B cell (primary cell): ENCODE measurements at regions not wholly inside any gene's neighbourhood (a gene's known extent, or its start where the extent isn't known, plus 50 kb on each side); places are given as distances from the start of the nearest gene placed in this dataset.

Experiments used
- ATAC-seq: fragments of 200-7000 bp; cut with Tn5 transposase; one replicate; pipeline ENCODE4 v1.10.0; 2021; ENCODE audit warnings: low read depth, mild to moderate bottlenecking, moderate number of reproducible peaks, moderate library complexity
- CTCF ChIA-PET: fragments of 350-600 bp; sonication (Branson Sonifier 250); formaldehyde crosslinking; loops from one replicate; lab custom pipeline; 2021; ENCODE audit warnings: antibody characterized with exemption, inconsistent platforms; lab: Charles Lee
- POLR2A ChIA-PET: fragments of 350-600 bp; sonication (Branson Sonifier 250); formaldehyde crosslinking; loops from one replicate; lab custom pipeline; 2021; ENCODE audit warnings: antibody characterized with exemption; lab: Charles Lee
- DNase-seq: peaks from one replicate; pipeline ENCODE4 v3.0.0; 2013
- H2AFZ ChIP-seq: 2 replicates; pipeline ENCODE4 v1.6.1; 2012; ENCODE audit warnings: mild to moderate bottlenecking, low read depth, low read length; ENCODE audit not compliant: insufficient read depth, poor library complexity, severe bottlenecking
- H3K27ac ChIP-seq, 2 donors: 1 replicate in 1 of 2; 2 replicates in 1 of 2; pipeline ENCODE4 v1.5.1; 2012 to 2013; ENCODE audit warnings: low read length in 2 of 2, mild to moderate bottlenecking in 2 of 2, moderate library complexity in 1 of 2
- H3K27me3 ChIP-seq, 4 experiments: fragments of 200-600 bp in 1 of 4; sonication (generic) in 1 of 4; replicated peaks in 1 of 4; 1 replicate in 2 of 4; 2 replicates in 2 of 4; pipeline versions ENCODE4 v1.6.1 to v1.7.0; 2013 to 2016; ENCODE audit warnings: low read length in 3 of 4, mild to moderate bottlenecking in 2 of 4, mixed read lengths in 1 of 4, moderate library complexity in 1 of 4; ENCODE audit not compliant: insufficient read depth in 4 of 4, control insufficient read depth in 3 of 4; ENCODE audit errors: control extremely low read depth in 1 of 4
- H3K36me3 ChIP-seq, 2 experiments: replicated peaks in 1 of 2; 1 replicate in 1 of 2; 2 replicates in 1 of 2; pipeline versions ENCODE4 v1.6.1 to v1.7.1; 2013; ENCODE audit warnings: low read length in 1 of 2; ENCODE audit not compliant: insufficient read depth in 2 of 2, control insufficient read depth in 1 of 2; ENCODE audit errors: control extremely low read depth in 1 of 2, extremely low read depth in 1 of 2
- H3K4me1 ChIP-seq, 2 donors: fragments of 200-600 bp in 1 of 2; sonication (generic) in 1 of 2; 1 replicate in 1 of 2; 2 replicates in 1 of 2; pipeline versions ENCODE4 v1.5.1 to v1.6.1; 2013 to 2017; ENCODE audit warnings: low read length in 2 of 2; ENCODE audit not compliant: control insufficient read depth in 2 of 2, insufficient read depth in 2 of 2
- H3K4me2 ChIP-seq: replicated peaks from 2 replicates; pipeline ENCODE3; 2012; ENCODE audit warnings: mild to moderate bottlenecking, low read depth, low read length; ENCODE audit not compliant: poor library complexity, severe bottlenecking
- H3K4me3 ChIP-seq, 5 experiments: fragments of 200-600 bp in 1 of 5; sonication (generic) in 1 of 5; 1 replicate in 3 of 5; 2 replicates in 2 of 5; pipeline versions ENCODE4 v1.5.1 to v1.7.0; 2011 to 2016; ENCODE audit warnings: low read length in 4 of 5, mild to moderate bottlenecking in 4 of 5, low read depth in 2 of 5, control low read depth in 1 of 5, moderate library complexity in 1 of 5; ENCODE audit not compliant: insufficient read depth in 1 of 5; ENCODE audit errors: control extremely low read depth in 1 of 5, extremely low read depth in 1 of 5
- H3K79me2 ChIP-seq: fragments of 200-600 bp; sonication (generic); one replicate; pipeline ENCODE4 v1.6.0; 2016; ENCODE audit warnings: low read length; ENCODE audit not compliant: control insufficient read depth, insufficient read depth
- H3K9ac ChIP-seq: fragments of 200-600 bp; sonication (generic); 2 replicates; pipeline ENCODE4 v1.6.1; 2017; ENCODE audit warnings: mild to moderate bottlenecking, low read length, moderate library complexity
- H3K9me3 ChIP-seq, 3 donors: one replicate each; pipeline versions ENCODE4 v1.6.1 to v1.7.1; 2013; ENCODE audit warnings: low read length in 2 of 3; ENCODE audit not compliant: control insufficient read depth in 2 of 3, insufficient read depth in 1 of 3; ENCODE audit errors: control extremely low read depth in 1 of 3
- H4K20me1 ChIP-seq: 2 replicates; pipeline ENCODE4 v1.6.0; 2012; ENCODE audit warnings: mild to moderate bottlenecking, low read length; ENCODE audit not compliant: insufficient read depth, control insufficient read depth, poor library complexity, severe bottlenecking
- H3K27ac Mint-ChIP-seq: one replicate; pipeline ENCODE4 v1.8.0; 2021; ENCODE audit warnings: mixed read lengths
- H3K27me3 Mint-ChIP-seq: one replicate; pipeline ENCODE4 v1.8.0; 2021; ENCODE audit warnings: mixed read lengths
- H3K4me1 Mint-ChIP-seq: one replicate; pipeline ENCODE4 v1.8.0; 2021; ENCODE audit warnings: mixed read lengths
- H3K4me3 Mint-ChIP-seq: one replicate; pipeline ENCODE4 v1.8.0; 2021; ENCODE audit warnings: mixed read lengths
- H3K9me3 Mint-ChIP-seq: one replicate; pipeline ENCODE4 v1.8.0; 2022; ENCODE audit warnings: mixed read lengths; ENCODE audit not compliant: insufficient read depth
- EZH2 ChIP-seq: IDR thresholded peaks from 2 replicates; pipeline ENCODE4 v1.6.1; 2012; ENCODE audit warnings: borderline replicate concordance, low read depth, mild to moderate bottlenecking, moderate library complexity, low read length; ENCODE audit not compliant: insufficient read depth, poor library complexity, severe bottlenecking
- WGBS: methylation state at CpG from one replicate; pipeline ENCODE4 v1.1.5; 2013; ENCODE audit warnings: missing lambda C conversion rate; ENCODE audit not compliant: insufficient coverage; 5-methylcytosine and 5-hydroxymethylcytosine counted together
- intact Hi-C: fragments of 100-400 bp; cut with micrococcal nuclease; formaldehyde crosslinking; loops from one replicate; pipeline ENCODE4 v1.10.0; 2022
- TF ChIP-seq, protein P1 (sequence below): fragments of 200-600 bp; IDR thresholded peaks from one replicate; pipeline ENCODE4 v1.8.0; 2022; ENCODE audit warnings: antibody characterized with exemption, mild to moderate bottlenecking

DNA sequence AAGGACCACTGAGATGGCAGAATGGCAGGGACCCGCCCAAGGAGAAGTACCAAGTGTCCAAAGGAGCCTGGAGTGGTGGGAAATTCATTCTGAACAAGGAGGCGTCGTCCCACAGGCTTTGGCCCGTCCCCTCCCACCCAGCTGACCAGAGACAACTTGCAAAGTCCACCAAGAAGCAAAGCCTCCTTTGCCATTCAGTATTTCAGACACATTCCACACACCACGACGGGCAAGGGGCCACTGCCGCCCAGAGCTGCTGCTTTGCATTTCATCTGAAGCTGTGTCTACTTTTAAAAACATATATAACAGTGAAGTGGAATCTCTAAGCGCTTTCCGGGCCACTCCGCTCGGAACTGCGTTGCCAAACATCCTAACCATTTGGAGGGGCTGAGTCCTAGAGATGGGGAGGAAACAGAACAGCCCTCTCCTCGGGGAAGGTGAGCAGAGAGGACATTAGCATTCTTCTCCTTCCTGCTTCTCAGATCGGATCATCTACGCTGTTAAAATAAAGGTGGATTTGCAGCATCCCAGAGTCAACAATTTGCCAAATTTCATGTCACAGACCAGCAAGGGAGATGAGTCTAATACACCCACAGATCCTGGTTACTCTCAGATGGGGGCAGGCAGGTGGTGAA, 89.0 kb upstream of the ZNF507 start:
- Mint-ChIP-seq H3K27me3 (no peaks in the 10 kb centered on the region), H3K9me3 (peaks cover 4% of the 10 kb centered on the region), H3K27ac (no peak overlapping the region), H3K4me3 (no peak overlapping the region), H3K4me1 (no peaks in the 10 kb centered on the region)
- Histone ChIP-seq H3K79me2 (no peaks in the 10 kb centered on the region), H3K4me1 (no peaks in the 10 kb centered on the region), H3K36me3 (no peaks in the 10 kb centered on the region), H3K4me3 (no peak overlapping the region), H3K9me3 (peaks cover 0 to 13% (median 3%) of the 10 kb centered on the region in 3 donors), H4K20me1 (no peaks in the 10 kb centered on the region), H3K27ac (no peak overlapping the region), H3K9ac (no peak overlapping the region), H3K27me3 (peaks cover 0 to 5% (median 0%) of the 10 kb centered on the region in 4 experiments), H3K4me2 (no peak overlapping the region), H2AFZ (no peak overlapping the region)
- no peak for TF ChIP-seq EZH2
- TF ChIP-seq, protein P1, sequence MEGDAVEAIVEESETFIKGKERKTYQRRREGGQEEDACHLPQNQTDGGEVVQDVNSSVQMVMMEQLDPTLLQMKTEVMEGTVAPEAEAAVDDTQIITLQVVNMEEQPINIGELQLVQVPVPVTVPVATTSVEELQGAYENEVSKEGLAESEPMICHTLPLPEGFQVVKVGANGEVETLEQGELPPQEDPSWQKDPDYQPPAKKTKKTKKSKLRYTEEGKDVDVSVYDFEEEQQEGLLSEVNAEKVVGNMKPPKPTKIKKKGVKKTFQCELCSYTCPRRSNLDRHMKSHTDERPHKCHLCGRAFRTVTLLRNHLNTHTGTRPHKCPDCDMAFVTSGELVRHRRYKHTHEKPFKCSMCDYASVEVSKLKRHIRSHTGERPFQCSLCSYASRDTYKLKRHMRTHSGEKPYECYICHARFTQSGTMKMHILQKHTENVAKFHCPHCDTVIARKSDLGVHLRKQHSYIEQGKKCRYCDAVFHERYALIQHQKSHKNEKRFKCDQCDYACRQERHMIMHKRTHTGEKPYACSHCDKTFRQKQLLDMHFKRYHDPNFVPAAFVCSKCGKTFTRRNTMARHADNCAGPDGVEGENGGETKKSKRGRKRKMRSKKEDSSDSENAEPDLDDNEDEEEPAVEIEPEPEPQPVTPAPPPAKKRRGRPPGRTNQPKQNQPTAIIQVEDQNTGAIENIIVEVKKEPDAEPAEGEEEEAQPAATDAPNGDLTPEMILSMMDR: no peak
- POLR2A ChIA-PET: no interaction called here
- 80% methylated on average over 3 of the region's 15 CpGs for WGBS
- DNase-seq: no peak
- no peak for ATAC-seq
- intact Hi-C loops: no loop called here
- CTCF ChIA-PET: no interaction called here

DNA sequence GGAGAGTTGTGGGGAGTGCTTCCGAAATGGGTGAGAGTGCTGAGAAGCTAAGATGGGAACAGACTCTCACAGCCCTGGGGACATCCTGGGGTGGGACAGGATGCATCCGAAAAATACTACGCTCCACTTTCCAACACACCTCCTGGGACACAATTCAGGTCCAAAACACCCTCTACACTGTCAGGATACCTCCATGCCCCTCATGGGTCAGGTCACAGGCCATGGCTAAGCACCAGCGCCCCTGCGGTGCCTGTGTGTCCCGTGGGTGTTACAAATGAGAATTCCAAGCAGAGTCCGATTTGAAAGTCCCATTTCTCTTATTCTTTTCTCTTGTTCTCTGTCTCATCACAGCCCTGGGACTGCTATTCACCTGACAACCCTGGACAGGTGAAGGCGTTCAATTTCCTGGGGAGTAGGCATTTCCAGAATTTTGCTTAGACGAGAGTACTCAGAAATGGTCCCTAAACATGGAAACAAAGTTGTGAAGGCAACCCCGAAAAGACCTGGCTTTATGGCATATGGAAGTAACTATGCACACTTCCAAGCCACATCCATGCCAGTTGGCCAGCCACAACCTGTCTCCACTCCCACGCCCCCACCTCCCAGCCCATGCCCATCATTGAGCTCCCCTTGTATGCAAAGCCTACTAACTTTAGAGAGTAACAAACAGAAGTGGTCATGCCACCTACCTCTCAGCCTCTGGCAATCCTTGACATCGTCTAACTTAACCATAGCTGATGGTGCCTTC, 87.9 kb upstream of the ZNF507 start:
- ChIA-PET POLR2A (no interaction called here), CTCF (no interaction called here)
- H3K9me3 Mint-ChIP-seq: peaks cover 4% of the 10 kb centered on the region
- no peaks in the 10 kb centered on the region for H3K27me3 Mint-ChIP-seq
- TF ChIP-seq EZH2: no peak
- TF ChIP-seq, protein P1: no peak
- no peak for DNase-seq
- no peaks in the 10 kb centered on the region for H3K79me2 ChIP-seq
- no peak overlapping the region for H3K27ac Mint-ChIP-seq
- H3K4me3 Mint-ChIP-seq: no peak overlapping the region
- no peaks in the 10 kb centered on the region for H3K4me1 Mint-ChIP-seq
- H3K27me3 ChIP-seq: peaks cover 0 to 5% (median 0%) of the 10 kb centered on the region in 4 experiments
- no peak overlapping the region for H3K27ac ChIP-seq
- peaks cover 0 to 13% (median 3%) of the 10 kb centered on the region in 3 donors for H3K9me3 ChIP-seq
- intact Hi-C loops: no loop called here
- no peak overlapping the region for H2AFZ ChIP-seq
- no peak overlapping the region for H3K4me2 ChIP-seq
- no peaks in the 10 kb centered on the region for H4K20me1 ChIP-seq
- no peak overlapping the region for H3K9ac ChIP-seq
- 92% methylated on average over 7 of the region's 12 CpGs for WGBS
- no peaks in the 10 kb centered on the region for H3K4me1 ChIP-seq
- H3K4me3 ChIP-seq: no peak overlapping the region
- H3K36me3 ChIP-seq: no peaks in the 10 kb centered on the region
- no peak for ATAC-seq
